Ovary (tissue), 7 donors: ENCODE measurements at regions not wholly inside any gene's neighbourhood (a gene's known extent, or its start where the extent isn't known, plus 50 kb on each side); places are given as distances from the start of the nearest gene placed in this dataset.
"Not testable (repeated sequence)": the region's sequence is repeated elsewhere in the genome, so short reads cannot be mapped to it uniquely, and the experiment has no call there.

Source experiments
- DNase-seq, 5 donors: peaks; one replicate each; pipeline ENCODE4 v3.0.0-alpha.2; 2019 to 2020
- H3K27ac ChIP-seq, 2 donors: fragments of 200-600 bp; one replicate each; pipeline versions ENCODE4 v1.5.1 to v1.8.0; 2019 to 2022
- H3K27me3 ChIP-seq: fragments of 200-600 bp; one replicate; pipeline ENCODE4 v1.8.0; 2022
- H3K36me3 ChIP-seq: fragments of 200-600 bp; sonication (generic); one replicate; pipeline ENCODE4 v1.5.1; 2019
- H3K4me1 ChIP-seq: one replicate; pipeline ENCODE4 v1.8.1; 2013; ENCODE audit warnings: mild to moderate bottlenecking, moderate library complexity; ENCODE audit not compliant: insufficient read depth
- H3K4me3 ChIP-seq: fragments of 200-600 bp; sonication (generic); one replicate; pipeline ENCODE4 v1.5.1; 2017
- H3K9me3 ChIP-seq, 2 donors: fragments of 200-600 bp in 1 of 2; sonication (generic) in 1 of 2; one replicate each; pipeline versions ENCODE4 v1.5.1 to v1.8.1; 2013 to 2019; ENCODE audit warnings: mild to moderate bottlenecking in 1 of 2, moderate library complexity in 1 of 2
- EP300 ChIP-seq: sonication (generic); formaldehyde crosslinking; IDR thresholded peaks from one replicate; pipeline ENCODE4 v1.6.1; 2017; ENCODE audit warnings: antibody characterized with exemption
- POLR2A ChIP-seq: fragments of 450-650 bp; IDR thresholded peaks from one replicate; pipeline ENCODE4 v1.6.1; 2017; ENCODE audit warnings: antibody characterized with exemption, mild to moderate bottlenecking, moderate library complexity
- WGBS, 3 donors: extraction: QIAGEN DNeasy Blood & Tissue Kit in 1 of 3; methylation state at CpG; one replicate each; pipeline versions ENCODE4 v1.1.5 to v1.1.7; 2013 to 2017; 5-methylcytosine and 5-hydroxymethylcytosine counted together
- intact Hi-C, 4 donors: fragments of 100-400 bp; cut with DNase I; formaldehyde crosslinking; loops; one replicate each; pipeline versions ENCODE4 v1.11.0 to v1.15.1; 2022 to 2023
- TF ChIP-seq, protein P1 (sequence below), 3 donors: fragments of 450-650 bp in 2 of 3; fragments of 200-600 bp in 1 of 3; IDR thresholded peaks; one replicate each; pipeline versions ENCODE4 v1.5.1 to v1.8.0; 2016 to 2022; ENCODE audit warnings: antibody characterized with exemption in 3 of 3, mild to moderate bottlenecking in 1 of 3
- donor health status: DM: no; HTN: no; CAD: no; lungs with moderate emphysema.
- donor health status: DM: no; HTN: no; CAD: no.
- donor health status: Bipolar disorder and iron deficiency.
- donor health status: DM: no; HTN: no; CAD: no.
- donor health status: DM: yes; HTN: yes; CAD: no.

DNA sequence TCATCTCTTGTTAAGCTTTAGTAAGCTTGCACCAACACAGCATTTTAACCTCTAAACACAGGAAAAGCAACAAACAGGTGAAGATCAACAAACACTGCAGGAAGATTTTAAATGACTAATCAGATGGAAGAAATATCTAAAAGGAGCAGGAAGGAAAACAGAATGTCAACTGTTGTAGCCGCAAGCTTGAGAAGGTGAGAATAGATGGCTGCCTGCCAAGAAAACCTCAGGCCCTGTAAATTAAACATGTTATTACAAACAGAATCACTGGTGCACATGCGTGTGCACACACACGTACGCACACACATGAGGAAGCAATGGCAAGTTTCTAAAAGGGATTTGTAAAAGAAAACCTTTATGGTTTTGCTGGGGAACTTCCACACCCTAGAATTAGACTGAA lies 257.8 kb upstream of the GALNT5 start:
- 63 to 72% (median 66%) methylated on average over 4 of the region's 4 CpGs for WGBS, 3 donors
- no peaks in the 10 kb centered on the region for H3K4me1 ChIP-seq
- TF ChIP-seq EP300 (no peak), POLR2A (no peak)
- TF ChIP-seq, protein P1, sequence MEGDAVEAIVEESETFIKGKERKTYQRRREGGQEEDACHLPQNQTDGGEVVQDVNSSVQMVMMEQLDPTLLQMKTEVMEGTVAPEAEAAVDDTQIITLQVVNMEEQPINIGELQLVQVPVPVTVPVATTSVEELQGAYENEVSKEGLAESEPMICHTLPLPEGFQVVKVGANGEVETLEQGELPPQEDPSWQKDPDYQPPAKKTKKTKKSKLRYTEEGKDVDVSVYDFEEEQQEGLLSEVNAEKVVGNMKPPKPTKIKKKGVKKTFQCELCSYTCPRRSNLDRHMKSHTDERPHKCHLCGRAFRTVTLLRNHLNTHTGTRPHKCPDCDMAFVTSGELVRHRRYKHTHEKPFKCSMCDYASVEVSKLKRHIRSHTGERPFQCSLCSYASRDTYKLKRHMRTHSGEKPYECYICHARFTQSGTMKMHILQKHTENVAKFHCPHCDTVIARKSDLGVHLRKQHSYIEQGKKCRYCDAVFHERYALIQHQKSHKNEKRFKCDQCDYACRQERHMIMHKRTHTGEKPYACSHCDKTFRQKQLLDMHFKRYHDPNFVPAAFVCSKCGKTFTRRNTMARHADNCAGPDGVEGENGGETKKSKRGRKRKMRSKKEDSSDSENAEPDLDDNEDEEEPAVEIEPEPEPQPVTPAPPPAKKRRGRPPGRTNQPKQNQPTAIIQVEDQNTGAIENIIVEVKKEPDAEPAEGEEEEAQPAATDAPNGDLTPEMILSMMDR (IDR thresholded peaks at IDR 0.05): no peak
- H3K4me3 ChIP-seq: no peak overlapping the region
- intact Hi-C loops: no loop called here
- no peak for DNase-seq
- no peaks in the 10 kb centered on the region for H3K36me3 ChIP-seq
- H3K9me3 ChIP-seq: no peaks in the 10 kb centered on the region
- H3K27me3 ChIP-seq: no peaks in the 10 kb centered on the region
- H3K27ac ChIP-seq: no peak overlapping the region

DNA sequence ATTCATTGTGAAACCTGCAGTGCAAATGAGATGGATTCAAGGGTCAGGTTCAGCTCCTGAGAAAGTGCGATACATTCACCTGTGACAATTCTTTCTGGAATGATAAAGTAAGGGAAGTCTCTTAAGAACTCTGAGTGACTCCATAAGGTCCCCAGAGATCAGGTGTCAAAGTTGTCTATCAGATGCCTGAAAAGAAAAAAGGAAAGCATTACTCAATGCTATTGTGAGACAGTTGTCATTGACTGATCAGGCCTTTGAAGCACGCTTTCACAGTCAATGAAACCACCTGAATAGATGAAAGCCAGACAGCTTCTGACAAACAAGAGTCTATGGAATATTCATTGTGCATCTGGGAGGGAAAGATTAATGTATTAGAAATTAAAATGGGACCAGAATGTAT lies 252.7 kb upstream of the GALNT5 start:
- intact Hi-C loops: no loop called here
- Histone ChIP-seq H3K4me3 (no peak overlapping the region), H3K36me3 (no peaks in the 10 kb centered on the region), H3K27ac (no peak overlapping the region), H3K27me3 (no peaks in the 10 kb centered on the region), H3K9me3 (no peaks in the 10 kb centered on the region), H3K4me1 (no peaks in the 10 kb centered on the region)
- TF ChIP-seq EP300 (no peak), POLR2A (no peak)
- TF ChIP-seq, protein P1 (IDR thresholded peaks at IDR 0.05): no peak
- no peak for DNase-seq
- WGBS, 3 donors: 78 to 83% (median 79%) methylated on average over 2 of the region's 2 CpGs

DNA sequence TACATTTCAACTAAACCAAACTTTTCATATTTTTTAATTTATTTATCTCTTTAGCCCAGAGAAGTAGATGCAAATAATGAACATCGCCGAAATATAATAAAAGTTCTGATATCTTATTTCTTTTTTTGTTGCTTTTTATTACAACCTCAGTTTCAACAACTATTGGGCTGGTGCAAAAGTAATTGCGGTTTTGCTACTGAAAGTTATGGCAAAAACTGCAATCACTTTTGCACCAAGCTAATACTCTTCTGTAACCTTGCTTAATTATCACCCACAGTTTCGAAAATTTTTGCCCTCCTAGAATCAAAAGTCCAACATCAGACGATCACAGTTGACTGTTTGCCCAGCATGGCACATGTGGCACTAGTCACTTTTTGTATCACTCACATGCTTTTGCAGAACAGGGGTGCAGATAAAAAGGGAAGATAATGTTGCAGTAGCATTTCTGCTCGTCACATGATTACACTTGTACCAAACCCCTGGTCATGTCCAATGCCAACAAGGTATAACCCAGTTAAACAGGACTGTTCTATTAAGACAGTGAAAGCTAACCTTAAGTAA lies 242.4 kb upstream of the GALNT5 start:
- Histone ChIP-seq H3K9me3 (no peaks in the 10 kb centered on the region), H3K36me3 (no peaks in the 10 kb centered on the region), H3K4me1 (no peaks in the 10 kb centered on the region), H3K27ac (no peak overlapping the region), H3K4me3 (no peak overlapping the region), H3K27me3 (no peaks in the 10 kb centered on the region)
- DNase-seq: no peak
- TF ChIP-seq POLR2A: no peak
- 82 to 91% (median 86%) methylated on average over 6 of the region's 6 CpGs for WGBS, 3 donors
- intact Hi-C loops: no loop called here

DNA sequence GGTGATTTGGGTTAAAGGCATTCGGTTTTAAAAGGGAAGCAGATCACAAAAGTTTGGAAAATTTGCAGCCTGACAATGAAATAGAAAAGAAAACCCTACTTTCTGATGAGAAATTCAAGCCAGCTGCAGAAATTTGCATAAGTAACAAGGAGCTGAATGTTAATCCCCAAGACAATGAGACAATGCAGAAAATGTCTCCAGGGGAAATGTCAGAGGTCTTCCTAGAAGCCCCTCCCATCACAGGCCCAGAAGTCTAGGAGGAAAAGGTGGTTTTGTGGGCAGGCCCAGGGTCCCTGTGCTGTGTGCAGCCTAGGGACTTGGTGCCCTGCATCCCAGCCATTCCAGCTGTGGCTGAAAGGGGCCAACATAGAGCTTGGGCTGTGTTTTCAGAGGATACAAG lies 234.2 kb upstream of the GALNT5 start:
- WGBS, 3 donors: 36 to 67% (median 67%) methylated on average over 1 of the region's 1 CpG
- H3K4me1 ChIP-seq, H3K9me3 ChIP-seq, DNase-seq, H3K27me3 ChIP-seq, intact Hi-C loops, H3K36me3 ChIP-seq, H3K27ac ChIP-seq, H3K4me3 ChIP-seq: not testable (repeated sequence)

DNA sequence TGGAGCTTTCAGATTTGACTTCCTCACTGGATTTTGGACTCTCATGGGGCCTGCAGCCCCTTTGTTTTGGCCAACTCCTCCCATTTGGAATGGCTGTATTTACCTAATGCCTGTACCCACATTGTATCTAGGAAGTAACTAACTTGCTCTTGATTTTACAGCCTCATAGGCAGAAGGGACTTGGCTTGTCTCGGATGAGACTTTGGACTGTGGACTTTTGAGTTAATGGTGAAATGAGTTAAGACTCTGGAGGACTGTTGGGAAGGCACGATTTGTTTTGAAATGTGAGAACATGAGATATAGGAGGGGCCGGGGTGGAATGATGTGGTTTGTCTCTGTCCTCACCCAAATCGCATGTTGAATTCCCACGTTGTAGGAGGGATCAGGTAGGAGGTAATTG lies 233.4 kb upstream of the GALNT5 start:
- no peak for DNase-seq
- Histone ChIP-seq H3K4me3 (no peak overlapping the region), H3K4me1 (no peaks in the 10 kb centered on the region), H3K27ac (no peak overlapping the region), H3K27me3 (no peaks in the 10 kb centered on the region), H3K9me3 (no peaks in the 10 kb centered on the region), H3K36me3 (no peaks in the 10 kb centered on the region)
- 71 to 77% (median 77%) methylated on average over 5 of the region's 5 CpGs for WGBS, 3 donors
- TF ChIP-seq, protein P1 (IDR thresholded peaks at IDR 0.05): no peak
- TF ChIP-seq EP300 (no peak), POLR2A (no peak)
- intact Hi-C loops: no loop called here
